NB4 (cell line): ENCODE measurements at regions not wholly inside any gene's neighbourhood (a gene's known extent, or its start where the extent isn't known, plus 50 kb on each side); places are given as distances from the start of the nearest gene placed in this dataset.

Experiments used
- DNase-seq: peaks from one replicate; pipeline ENCODE4 v3.0.0; 2010; ENCODE audit warnings: low read depth
- H3K4me3 ChIP-seq: one replicate; pipeline ENCODE4 v1.5.1; 2011; ENCODE audit warnings: mild to moderate bottlenecking, low read depth, low read length, moderate library complexity
- CTCF ChIP-seq: IDR thresholded peaks from one replicate; pipeline ENCODE4 v1.5.1; 2012; ENCODE audit warnings: low read depth, low read length
- MAX ChIP-seq: IDR thresholded peaks from 2 replicates; pipeline ENCODE4 v1.6.1; 2011; ENCODE audit warnings: low read depth, low read length
- MYC ChIP-seq: IDR thresholded peaks from 2 replicates; pipeline ENCODE4 v1.6.1; 2011; ENCODE audit warnings: low read depth, low read length
- POLR2A ChIP-seq: IDR thresholded peaks from 2 replicates; pipeline ENCODE4 v1.6.1; 2011; ENCODE audit warnings: mild to moderate bottlenecking; ENCODE audit not compliant: insufficient read length; ENCODE audit errors: extremely low read depth

- DNase-seq = no peak
- no peak for TF ChIP-seq CTCF
- no peak for TF ChIP-seq MYC
- TF ChIP-seq POLR2A = no peak
- TF ChIP-seq MAX = no peak
- no peak overlapping the region for H3K4me3 ChIP-seq
These were observed 1149.1 kb upstream of the PRR20A start for GRCh38 chr13:55991666-55992065.

GRCh38 chr13:55992145-55992544 lies 1148.6 kb upstream of the PRR20A start:
- H3K4me3 ChIP-seq = no peak overlapping the region
- DNase-seq = no peak
- TF ChIP-seq CTCF (no peak), MYC (no peak), MAX (no peak), POLR2A (no peak)

GRCh38 chr13:55999709-56000108 lies 1141.0 kb upstream of the PRR20A start:
- no peak overlapping the region for H3K4me3 ChIP-seq
- TF ChIP-seq MAX = no peak
- TF ChIP-seq CTCF = peak; percentile 23
- DNase-seq = peak; percentile 18

GRCh38 chr13:56009418-56009817 lies 1131.3 kb upstream of the PRR20A start:
- no peak for TF ChIP-seq CTCF
- no peak for TF ChIP-seq POLR2A
- no peak for TF ChIP-seq MAX
- no peak for TF ChIP-seq MYC
- H3K4me3 ChIP-seq = no peak overlapping the region
- DNase-seq = no peak

GRCh38 chr13:56012644-56013043 lies 1128.1 kb upstream of the PRR20A start:
- TF ChIP-seq POLR2A = no peak
- no peak for TF ChIP-seq MAX
- no peak for TF ChIP-seq MYC
- TF ChIP-seq CTCF = no peak
- no peak overlapping the region for H3K4me3 ChIP-seq
- no peak for DNase-seq

- TF ChIP-seq POLR2A (no peak), MAX (no peak), MYC (no peak), CTCF (no peak)
- no peak for DNase-seq
- no peak overlapping the region for H3K4me3 ChIP-seq
These were observed 1124.8 kb upstream of the PRR20A start for GRCh38 chr13:56015919-56016318.
